ENCODE measurements at regions not wholly inside any gene's neighbourhood (a gene's known extent, or its start where the extent isn't known, plus 50 kb on each side); places are given as distances from the start of the nearest gene placed in this dataset.
"Not testable (repeated sequence)": the region's sequence is repeated elsewhere in the genome, so short reads cannot be mapped to it uniquely, and the experiment has no call there.

- DNase-seq = no peak
These were observed 340.8 kb downstream of the FGF10 start for GRCh38 chr5:44048276-44048984.

- DNase-seq = no peak
These were observed 342.4 kb downstream of the FGF10 start for GRCh38 chr5:44046619-44047364.

GRCh38 chr5:44044549-44044948 is 344.7 kb downstream of the FGF10 start:
- DNase-seq = not testable (repeated sequence)

- DNase-seq = no peak
These were observed 361.0 kb downstream of the FGF10 start for GRCh38 chr5:44028226-44028625.

- DNase-seq = no peak
These were observed 366.6 kb downstream of the FGF10 start for GRCh38 chr5:44022622-44023021.

- no peak for DNase-seq
These were observed 377.7 kb downstream of the FGF10 start for GRCh38 chr5:44011518-44011917.

GRCh38 chr5:44002381-44002901 is 386.8 kb downstream of the FGF10 start:
- no peak for DNase-seq

GRCh38 chr5:44001675-44002380 is 387.4 kb downstream of the FGF10 start:
- DNase-seq = no peak

GRCh38 chr5:44001236-44001635 is 388.0 kb downstream of the FGF10 start:
- DNase-seq = no peak

- DNase-seq = no peak
These were observed 391.5 kb downstream of the FGF10 start for GRCh38 chr5:43997647-43998272.

GRCh38 chr5:43996221-43996620 is 393.0 kb downstream of the FGF10 start:
- no peak for DNase-seq

- no peak for DNase-seq
These were observed 391.4 kb downstream of the NNT start for GRCh38 chr5:43994352-43994708.

- no peak for DNase-seq
These were observed 390.8 kb downstream of the NNT start for GRCh38 chr5:43993634-43994351.

- DNase-seq = no peak
These were observed 382.4 kb downstream of the NNT start for GRCh38 chr5:43985411-43985810.

GRCh38 chr5:43981556-43981955 is 378.6 kb downstream of the NNT start:
- no peak for DNase-seq

- no peak for DNase-seq
These were observed 370.9 kb downstream of the NNT start for GRCh38 chr5:43973908-43974307.

GRCh38 chr5:43973318-43973717 is 370.3 kb downstream of the NNT start:
- no peak for DNase-seq

GRCh38 chr5:43967165-43967564 is 364.2 kb downstream of the NNT start:
- no peak for DNase-seq

- DNase-seq = no peak
These were observed 356.2 kb downstream of the NNT start for GRCh38 chr5:43959144-43959543.

- DNase-seq = no peak
These were observed 345.0 kb downstream of the NNT start for GRCh38 chr5:43947935-43948334.

GRCh38 chr5:43941806-43942205 is 338.8 kb downstream of the NNT start:
- no peak for DNase-seq

- no peak for DNase-seq
These were observed 337.6 kb downstream of the NNT start for GRCh38 chr5:43940562-43940961.
